ENCODE measurements at regions not wholly inside any gene's neighbourhood (a gene's known extent, or its start where the extent isn't known, plus 50 kb on each side); places are given as distances from the start of the nearest gene placed in this dataset.
"Not testable (repeated sequence)": the region's sequence is repeated elsewhere in the genome, so short reads cannot be mapped to it uniquely, and the experiment has no call there.

DNA sequence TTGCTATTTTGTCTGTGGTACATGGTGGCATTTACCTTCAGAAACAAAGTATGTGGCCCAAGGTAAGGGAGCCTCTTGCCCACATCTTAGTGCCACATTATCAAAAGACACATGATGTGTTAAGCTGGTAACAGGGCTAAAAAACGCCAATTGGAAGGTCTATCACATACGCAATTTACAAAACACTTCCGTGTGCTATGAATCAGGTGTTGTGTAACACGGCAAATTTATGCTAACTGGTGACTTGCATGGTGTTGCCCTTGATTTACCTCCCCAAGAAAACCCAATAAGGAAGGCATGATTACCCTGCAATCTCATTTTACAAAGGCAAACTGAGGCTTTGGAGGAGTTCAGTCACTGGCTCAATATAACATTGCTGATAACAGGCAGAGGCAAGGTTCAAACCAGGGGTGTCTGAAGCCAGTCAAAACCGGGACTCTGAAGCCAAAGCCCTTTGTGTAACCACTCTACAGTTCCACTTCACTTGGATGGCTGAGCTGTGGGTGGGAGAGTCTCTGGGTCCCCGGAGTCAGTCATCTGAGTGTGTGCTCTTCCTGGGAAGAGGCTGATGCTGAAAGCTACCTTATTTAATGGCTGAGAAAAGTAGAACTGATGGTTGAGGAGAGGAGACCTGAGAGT is 103.9 kb upstream of the BCL6 start:
- FAIRE-seq: no peak
- no peak for DNase-seq (ENCODE audit: insufficient read length, low spot score)

DNA sequence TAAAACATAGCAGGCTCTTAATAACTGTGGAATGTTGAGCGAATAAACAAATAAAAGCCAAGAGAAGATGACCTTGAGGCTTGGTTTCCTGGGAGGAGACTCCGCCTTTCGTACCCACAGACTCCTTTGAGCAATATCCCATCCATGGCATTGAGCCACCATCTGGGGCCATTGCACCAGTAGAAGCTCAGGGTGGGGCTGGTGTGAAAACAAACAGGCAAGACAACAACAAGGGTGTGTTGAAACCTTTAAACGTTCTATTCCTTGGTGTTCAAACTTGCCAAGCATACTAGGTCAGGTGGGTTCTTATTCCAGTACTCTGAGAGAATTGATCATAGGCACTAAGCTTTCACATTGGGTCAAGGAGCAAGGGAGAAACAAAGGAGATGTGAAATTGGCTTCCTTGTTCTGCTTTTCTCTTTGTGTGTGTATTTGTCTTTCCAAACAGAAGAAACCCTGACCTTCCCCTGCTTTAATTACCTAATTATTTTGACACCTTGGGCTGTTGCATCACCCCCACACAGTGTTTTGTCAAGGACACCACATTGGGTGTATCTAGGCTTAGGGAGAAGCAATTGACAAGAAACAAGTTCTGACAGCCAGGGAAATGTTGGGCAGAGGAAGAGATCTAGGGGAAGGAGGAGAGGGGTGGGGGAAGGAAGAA is 105.1 kb upstream of the BCL6 start:
- FAIRE-seq (no peak), DNase-seq (ENCODE audit: insufficient read length, low spot score) (no peak)

DNA sequence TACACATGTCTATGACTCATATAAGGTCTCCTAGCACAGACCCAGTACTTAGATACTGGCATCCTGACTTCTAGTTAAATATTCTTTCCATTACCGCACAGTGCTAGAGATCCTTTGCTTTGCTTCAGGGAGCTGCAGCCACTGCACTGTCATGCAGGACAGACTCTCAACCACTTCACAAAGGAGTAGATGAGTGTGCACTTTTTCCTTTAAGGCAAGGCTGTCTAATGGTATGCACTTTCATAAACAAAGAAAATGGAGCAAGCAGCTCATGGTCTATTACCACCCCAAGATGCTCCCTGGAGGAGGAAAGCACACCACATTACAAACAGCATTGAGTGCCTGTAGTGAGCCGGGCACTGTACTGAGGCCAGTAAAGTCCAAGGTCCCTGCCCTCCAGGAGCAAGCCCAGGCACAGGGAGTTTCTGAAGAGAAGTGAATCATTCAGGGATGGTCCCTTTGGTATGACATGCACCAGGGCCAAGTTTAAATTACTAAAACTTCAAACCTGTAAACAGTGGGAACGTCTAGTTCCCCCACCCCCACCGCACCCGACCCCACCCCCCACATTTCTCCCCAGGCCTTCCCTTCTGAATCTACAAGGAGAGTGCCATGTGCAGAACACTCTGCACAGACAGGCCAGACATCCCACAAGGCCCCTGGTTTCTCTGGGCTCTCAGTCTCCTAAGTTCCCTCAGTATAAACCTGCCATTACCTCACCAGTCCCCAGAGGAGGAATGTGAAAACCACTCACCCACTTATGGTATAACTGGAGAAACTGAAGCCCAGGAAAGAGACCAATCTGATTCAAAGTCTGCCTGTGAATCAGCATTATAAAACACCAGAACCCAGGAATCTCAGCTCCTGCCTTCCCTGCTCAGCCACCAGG is 107.8 kb upstream of the BCL6 start:
- DNase-seq (ENCODE audit: insufficient read length, low spot score): no peak
- FAIRE-seq: no peak

DNA sequence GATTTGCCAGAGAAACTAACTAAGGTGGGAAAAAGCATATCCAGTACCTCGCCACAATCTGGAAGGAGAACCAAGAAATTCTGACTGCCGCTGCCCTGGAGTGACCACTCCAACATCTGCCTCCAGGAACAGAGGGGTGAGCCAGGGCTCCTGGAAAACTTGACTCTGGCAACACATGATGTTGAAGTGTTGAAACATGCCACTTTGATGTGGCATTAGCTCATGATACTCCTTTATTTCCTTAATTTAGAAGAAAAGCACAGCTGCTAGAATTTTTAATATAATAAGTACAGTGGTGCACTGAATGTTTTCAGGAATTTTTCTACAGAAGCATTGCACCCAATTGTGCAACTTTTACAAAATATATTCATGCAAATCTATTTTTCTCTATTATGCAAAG is 109.9 kb upstream of the BCL6 start:
- DNase-seq (ENCODE audit: insufficient read length, low spot score): no peak
- no peak for FAIRE-seq

DNA sequence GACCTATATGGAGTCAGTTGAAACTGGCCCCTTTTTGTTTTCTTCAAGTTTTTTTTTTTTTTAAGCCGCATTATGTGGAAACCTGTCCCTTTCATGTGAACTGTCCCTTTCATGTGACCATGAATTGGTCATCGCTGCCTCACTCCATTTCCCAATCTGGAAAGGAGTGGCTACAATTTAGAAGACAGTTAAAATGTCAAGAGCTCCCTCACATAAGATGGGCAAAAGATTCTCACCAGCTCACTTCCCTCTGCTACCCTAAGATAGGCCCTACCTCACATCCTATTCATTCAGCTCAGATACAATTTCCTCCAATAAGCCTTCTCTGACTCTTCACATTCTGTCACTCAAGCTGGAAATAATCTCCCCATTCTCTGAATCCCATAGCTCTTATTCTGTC is 111.3 kb upstream of the BCL6 start:
- FAIRE-seq (no peak), DNase-seq (ENCODE audit: insufficient read length, low spot score) (no peak)

DNA sequence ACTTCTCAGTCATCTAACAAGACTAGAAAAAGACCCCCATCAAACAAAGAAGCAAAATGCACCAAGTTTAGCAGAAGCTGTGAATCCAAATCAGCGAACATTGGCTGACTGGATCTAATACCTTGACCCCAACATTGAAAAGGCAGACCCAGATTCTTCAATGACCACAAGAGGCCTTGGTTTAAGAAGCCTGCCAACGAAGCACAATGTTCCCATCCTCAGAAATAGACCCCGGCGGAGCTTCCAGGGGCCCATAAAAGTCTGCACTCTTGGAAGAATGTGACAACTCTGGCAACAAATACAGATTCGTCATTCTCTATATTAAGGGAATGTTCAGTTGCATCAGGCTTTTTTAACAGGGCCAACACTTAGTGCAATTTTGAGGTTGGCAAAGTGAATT is 112.8 kb upstream of the BCL6 start:
- DNase-seq (ENCODE audit: insufficient read length, low spot score): no peak
- no peak for FAIRE-seq

DNA sequence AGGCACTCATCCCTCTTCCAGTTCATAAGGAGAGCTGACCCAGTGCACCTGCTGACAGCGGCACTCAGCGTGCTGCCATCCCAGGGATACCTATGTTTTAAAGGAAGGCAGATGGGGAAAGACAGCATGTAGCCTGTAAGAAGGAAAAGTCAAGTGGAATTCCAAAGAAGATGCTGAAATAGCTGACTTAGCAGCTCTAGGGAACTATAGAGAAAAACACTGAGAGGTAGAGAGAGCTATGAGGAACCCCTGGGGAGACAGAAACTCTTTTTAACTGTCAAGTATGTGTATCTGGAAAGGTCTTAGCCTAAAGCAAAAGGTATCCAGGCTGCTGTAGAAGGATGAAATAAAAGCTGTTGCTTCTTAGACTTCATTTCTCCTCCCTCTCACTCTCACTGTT is 113.4 kb upstream of the BCL6 start:
- no peak for DNase-seq (ENCODE audit: insufficient read length, low spot score)
- no peak for FAIRE-seq

DNA sequence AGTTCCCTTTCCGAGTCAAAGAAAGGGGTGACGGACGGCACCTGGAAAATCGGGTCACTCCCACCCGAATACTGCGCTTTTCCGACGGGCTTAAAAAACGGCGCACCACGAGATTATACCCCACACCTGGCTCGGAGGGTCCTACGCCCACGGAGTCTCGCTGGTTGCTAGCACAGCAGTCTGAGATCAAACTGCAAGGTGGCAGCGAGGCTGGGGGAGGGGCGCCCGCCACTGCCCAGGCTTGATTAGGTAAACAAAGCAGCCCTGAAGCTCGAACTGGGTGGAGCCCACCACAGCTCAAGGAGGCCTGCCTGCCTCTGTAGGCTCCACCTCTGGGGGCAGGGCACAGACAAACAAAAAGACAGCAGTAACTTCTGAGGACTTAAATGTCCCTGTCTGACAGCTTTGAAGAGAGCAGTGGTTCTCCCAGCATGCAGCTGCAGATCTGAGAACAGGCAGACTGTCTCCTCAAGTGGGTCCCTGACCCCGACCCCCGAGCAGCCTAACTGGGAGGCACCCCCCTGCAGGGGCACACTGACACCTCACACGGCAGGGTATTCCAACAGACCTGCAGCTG is 117.5 kb upstream of the BCL6 start:
- DNase-seq (ENCODE audit: insufficient read length, low spot score); FAIRE-seq: not testable (repeated sequence)

DNA sequence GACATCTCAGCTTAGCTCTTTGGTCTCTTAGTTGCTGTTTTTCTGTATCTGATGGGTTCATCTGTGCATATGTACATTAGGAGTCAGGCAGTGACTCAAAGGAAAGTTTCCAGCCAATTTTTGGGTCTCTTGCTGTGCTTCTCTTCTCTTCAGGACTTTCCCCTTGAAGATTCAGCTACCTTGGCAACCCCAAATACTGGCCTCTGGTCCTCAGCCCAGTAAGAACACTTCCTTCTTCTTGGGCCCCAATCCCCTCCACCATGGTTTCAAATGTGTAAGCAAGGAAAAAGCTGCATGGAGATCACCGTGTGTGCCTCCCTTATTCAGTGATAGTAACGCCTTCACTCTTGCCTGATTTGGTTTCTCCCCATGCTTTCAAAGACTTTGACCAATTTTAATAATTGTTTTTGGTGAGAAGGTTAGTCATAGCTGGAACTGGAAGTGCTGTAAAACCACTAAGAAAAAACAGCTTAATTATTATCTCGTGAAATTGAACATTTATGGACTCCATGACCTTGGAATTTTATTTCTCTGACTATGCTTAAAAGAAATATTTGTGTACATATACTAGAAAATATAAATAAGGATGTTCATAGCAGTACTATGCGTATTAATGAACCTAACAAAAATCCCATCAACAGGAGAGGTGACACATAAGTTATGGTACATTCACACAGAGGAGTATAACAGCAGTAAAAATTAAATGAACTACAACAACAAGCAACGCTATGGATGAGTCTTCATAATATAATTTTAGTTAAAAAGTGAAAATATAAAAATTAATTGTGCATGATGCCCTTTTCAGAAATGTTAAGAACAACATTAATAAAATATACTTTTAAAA is 125.3 kb upstream of the BCL6 start:
- FAIRE-seq (peak; percentile 33), DNase-seq (ENCODE audit: insufficient read length, low spot score) (no peak)

DNA sequence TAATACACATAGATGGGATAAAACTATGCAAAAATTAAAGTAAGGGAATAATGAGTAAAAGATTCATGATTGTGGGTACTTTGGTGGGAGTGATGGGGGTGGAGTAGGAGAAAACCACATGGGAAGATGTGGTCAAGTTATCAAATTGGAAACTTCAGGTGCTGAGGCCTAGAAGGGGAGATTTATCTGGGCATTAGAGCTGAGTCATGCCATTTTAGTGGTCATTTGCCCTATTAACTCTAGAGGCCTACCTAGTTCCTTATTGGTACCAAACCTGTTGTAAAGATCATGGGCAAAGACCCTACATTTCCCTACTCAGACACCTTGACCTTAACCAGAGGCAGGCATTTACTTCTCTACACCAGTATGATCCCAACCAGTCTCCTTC is 125.9 kb upstream of the BCL6 start:
- FAIRE-seq: no peak
- no peak for DNase-seq (ENCODE audit: insufficient read length, low spot score)

DNA sequence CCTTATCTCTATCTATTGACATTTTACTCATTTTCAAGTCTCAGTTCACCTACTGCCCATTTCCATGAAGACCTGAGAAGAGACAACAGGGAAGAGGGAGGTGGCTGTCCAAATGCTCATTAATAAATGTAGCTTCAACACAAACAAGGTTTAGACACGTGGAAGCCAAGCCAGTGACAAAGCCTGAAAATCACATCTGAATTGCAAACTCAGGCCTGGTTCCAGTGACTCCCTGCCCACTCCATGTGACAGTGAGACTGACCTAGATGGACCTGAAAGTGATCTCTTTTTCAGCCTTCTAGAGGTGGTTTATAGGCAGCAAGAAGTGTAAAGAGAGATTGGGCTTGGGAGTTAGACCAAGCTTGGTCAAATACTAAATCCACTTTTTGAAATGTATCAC is 126.6 kb upstream of the BCL6 start:
- FAIRE-seq (no peak), DNase-seq (ENCODE audit: insufficient read length, low spot score) (no peak)

DNA sequence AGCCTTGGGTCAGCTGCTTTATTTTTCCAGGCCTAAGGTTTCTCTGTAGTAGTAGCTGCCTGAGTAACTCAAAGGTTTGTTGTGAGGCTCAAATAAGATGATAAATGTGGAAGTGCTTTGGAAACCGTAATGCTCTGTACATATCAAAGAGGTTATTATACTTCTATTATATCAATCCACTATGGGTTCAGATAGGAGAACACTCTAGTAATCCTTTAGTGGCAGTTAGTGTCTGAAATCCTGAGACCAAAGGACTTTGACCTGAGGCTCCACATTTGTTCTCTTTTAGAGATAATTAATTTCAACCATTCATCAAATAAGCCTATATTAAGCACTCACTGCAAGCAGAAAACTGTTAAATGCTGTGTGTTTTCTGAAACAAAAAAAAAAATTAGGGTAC is 128.6 kb upstream of the BCL6 start:
- FAIRE-seq (no peak), DNase-seq (ENCODE audit: insufficient read length, low spot score) (no peak)

DNA sequence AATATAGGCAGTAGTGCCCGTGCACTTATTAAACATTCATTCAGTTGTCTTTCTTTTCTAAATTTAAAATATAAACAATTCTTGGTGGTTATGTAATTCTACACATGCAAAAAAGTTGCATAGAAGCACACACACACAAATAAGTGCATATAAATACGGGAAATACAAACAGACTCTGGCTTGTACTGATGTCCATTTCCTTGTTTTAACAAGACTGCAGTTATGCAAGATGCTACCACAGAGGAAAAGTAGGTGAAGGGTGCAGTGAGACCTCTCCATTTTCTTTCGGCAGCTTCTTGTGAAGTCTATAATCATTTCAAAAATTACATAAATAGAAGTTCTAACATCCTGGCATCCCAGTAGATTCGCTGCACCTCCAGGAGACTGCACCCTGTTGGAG is 130.6 kb upstream of the BCL6 start:
- DNase-seq (ENCODE audit: insufficient read length, low spot score): no peak
- no peak for FAIRE-seq

DNA sequence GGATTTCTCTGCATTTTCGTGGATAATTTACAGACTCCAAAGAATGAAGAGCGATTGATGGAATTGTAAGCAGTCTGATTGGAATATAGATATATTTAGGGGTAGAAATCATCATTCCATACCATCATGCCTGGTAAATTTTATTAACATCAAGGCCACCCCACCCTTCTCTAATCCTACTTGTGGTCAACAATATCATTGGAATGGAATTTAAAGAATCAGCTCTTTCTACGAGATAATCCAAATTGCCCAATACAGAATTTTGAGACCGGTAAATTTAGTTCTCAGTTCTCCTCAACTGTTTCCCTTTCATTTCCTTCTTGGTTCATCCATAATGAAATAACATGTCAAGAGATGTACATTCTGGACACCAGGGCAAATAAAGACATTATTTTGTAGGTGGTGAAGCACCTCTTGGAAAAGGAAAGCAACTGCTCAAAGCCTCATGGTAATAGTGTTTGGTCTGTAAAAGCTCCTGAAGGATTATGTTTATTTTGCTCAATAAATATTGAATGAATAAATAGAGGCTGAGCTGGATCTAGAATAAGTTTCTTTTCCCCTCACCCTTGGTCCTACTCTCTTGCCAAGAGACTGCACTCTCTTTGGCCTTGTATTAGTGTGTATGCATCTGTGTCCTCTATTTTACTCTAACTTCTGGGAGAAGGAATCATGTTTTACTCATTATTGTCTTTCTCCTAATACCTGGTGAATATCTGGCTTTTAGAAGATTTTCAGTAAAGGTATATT is 133.7 kb upstream of the BCL6 start:
- no peak for FAIRE-seq
- DNase-seq (ENCODE audit: insufficient read length, low spot score): no peak

DNA sequence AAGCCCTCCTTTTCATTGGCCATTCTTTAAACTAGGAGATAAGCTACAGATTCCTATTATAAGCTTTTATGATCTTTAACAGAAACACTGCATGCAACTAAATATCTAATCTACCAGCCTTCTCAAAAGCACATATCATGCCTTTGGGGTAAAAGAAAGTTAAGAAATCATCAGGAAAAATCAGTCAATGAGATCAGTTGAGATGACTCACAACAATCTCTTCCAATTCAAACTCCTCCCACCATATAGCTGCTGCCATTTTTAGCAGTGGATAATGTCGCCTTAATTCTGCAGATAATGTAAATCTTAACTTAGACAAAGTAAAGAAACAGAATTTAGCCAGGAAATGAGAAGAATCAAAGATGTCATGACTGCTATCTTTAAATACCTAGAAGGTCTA is 135.2 kb upstream of the BCL6 start:
- DNase-seq (ENCODE audit: insufficient read length, low spot score) (no peak), FAIRE-seq (no peak)

DNA sequence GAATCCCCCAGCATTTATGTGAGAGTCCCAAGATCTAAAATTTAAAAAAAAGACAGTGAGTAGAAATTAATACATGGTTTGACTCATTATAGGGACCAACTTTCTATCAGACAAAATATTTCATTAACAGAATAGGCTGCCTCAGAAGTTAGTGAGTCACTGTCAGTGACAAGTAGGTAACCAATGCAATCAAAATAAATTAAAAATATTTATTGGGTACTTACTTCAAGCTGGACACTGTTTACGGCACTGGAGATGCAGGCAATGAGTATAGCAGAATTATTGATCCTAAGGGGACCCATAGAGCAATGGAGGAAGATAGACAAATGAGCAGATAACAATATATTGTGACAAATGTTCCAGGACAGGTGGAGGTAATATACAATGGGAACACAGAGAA is 135.6 kb upstream of the BCL6 start:
- FAIRE-seq (no peak), DNase-seq (ENCODE audit: insufficient read length, low spot score) (no peak)

DNA sequence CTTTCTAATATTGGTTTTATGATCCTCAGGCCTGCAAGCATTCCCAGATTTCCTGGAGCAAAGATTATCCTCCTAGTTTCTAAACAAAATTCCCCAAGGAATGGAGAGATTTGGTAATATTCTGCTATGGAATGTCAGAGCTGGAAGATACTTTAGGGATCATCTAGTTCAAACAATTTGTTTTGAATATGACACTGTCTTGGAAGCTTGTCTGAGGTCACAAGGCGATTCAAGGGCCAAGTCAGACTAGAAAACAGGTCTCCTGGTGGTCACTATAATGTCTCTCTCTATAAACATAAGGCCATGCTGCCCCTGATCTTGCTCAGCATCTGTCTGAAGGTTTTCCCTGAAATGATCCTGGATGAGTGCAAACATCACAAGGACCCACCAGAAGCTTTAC is 143.4 kb upstream of the BCL6 start:
- no peak for DNase-seq (ENCODE audit: insufficient read length, low spot score)
- FAIRE-seq: no peak

DNA sequence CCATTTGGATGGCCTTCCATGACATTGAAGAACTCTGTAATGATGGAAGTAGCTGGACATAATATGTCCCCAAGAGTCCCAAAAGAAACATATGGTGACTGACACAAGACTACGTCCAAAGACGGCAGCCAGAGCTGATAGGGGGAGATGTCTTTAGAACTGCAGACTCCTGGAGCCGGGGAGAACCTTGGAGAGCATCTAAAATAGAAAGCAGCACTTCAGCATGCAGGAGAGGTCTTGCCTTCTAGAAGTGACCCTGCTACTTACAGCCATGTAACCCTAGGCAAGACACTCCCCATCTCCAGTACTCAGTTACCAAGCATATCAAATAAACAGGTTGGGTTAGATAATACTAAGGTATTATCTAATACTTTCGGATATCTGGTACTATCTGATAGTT is 143.8 kb upstream of the BCL6 start:
- DNase-seq (ENCODE audit: insufficient read length, low spot score) (no peak), FAIRE-seq (no peak)

DNA sequence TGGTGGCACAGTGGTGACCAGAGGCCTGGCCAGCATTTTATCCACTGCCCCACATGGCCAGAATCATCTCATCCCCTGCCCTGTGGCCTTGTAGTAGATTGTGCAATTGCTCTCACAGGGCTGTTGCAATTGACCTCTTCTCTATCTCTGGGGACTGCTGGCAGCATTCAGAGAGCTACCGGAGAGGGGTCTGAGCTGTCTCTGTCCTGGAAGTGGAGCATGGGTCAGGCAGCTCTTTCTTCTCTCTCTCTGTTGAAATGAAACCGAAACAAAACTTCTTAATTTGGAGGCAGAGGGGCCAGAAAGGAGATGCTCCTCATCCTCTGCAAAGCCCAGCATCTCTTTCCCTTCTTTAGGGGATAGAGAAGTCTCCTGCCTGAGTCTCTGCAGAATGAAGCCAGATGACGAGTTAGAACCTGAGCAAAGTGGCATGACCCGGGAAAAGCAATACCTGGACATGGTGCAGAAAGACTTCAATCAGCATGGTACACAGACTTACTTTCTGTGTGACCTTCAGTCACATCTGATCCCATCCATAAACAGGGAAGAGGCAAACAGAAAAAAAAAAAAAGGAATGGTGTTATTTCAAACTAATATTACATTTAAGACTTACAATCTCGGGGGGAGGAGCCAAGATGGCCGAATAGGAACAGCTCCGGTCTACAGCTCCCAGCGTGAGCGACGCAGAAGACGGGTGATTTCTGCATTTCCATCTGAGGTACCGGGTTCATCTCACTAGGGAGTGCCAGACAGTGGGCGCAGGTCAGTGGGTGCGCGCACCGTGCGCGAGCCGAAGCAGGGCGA is 144.5 kb upstream of the BCL6 start:
- DNase-seq (ENCODE audit: insufficient read length, low spot score) (no peak), FAIRE-seq (no peak)

All from GM19239 (cell line).